ENCODE measurements at regions not wholly inside any gene's neighbourhood (a gene's known extent, or its start where the extent isn't known, plus 50 kb on each side); places are given as distances from the start of the nearest gene placed in this dataset.

GRCh38 chr5:15447209-15447608, 52.8 kb upstream of the FBXL7 start:
- intact Hi-C loops (cut with micrococcal nuclease): no loop called here

GRCh38 chr5:15446552-15446951, 53.4 kb upstream of the FBXL7 start:
- intact Hi-C loops (cut with micrococcal nuclease): no loop called here

- intact Hi-C loops (cut with micrococcal nuclease): no loop called here
These were observed 57.8 kb upstream of the FBXL7 start for GRCh38 chr5:15442193-15442570.

GRCh38 chr5:15441433-15442192, 58.4 kb upstream of the FBXL7 start:
- intact Hi-C loops (cut with micrococcal nuclease): no loop called here

GRCh38 chr5:15440434-15440833, 59.5 kb upstream of the FBXL7 start:
- intact Hi-C loops (cut with micrococcal nuclease): no loop called here

GRCh38 chr5:15439801-15440200, 60.2 kb upstream of the FBXL7 start:
- intact Hi-C loops (cut with micrococcal nuclease): no loop called here

GRCh38 chr5:15433709-15434108, 66.3 kb upstream of the FBXL7 start:
- intact Hi-C loops (cut with micrococcal nuclease): no loop called here

- intact Hi-C loops (cut with micrococcal nuclease): no loop called here
These were observed 68.1 kb upstream of the FBXL7 start for GRCh38 chr5:15431923-15432322.

- intact Hi-C loops (cut with micrococcal nuclease): no loop called here
These were observed 74.2 kb upstream of the FBXL7 start for GRCh38 chr5:15425766-15426165.

GRCh38 chr5:15424769-15425168, 75.2 kb upstream of the FBXL7 start:
- intact Hi-C loops (cut with micrococcal nuclease): no loop called here

- intact Hi-C loops (cut with micrococcal nuclease): no loop called here
These were observed 78.0 kb upstream of the FBXL7 start for GRCh38 chr5:15421921-15422412.

GRCh38 chr5:15421381-15421780, 78.6 kb upstream of the FBXL7 start:
- intact Hi-C loops (cut with micrococcal nuclease): no loop called here

GRCh38 chr5:15420201-15420600, 79.8 kb upstream of the FBXL7 start:
- intact Hi-C loops (cut with micrococcal nuclease): no loop called here

GRCh38 chr5:15417156-15417555, 82.8 kb upstream of the FBXL7 start:
- intact Hi-C loops (cut with micrococcal nuclease): no loop called here

GRCh38 chr5:15406478-15406877, 93.5 kb upstream of the FBXL7 start:
- intact Hi-C loops (cut with micrococcal nuclease): no loop called here

- intact Hi-C loops (cut with micrococcal nuclease): no loop called here
These were observed 106.8 kb upstream of the FBXL7 start for GRCh38 chr5:15393146-15393545.

GRCh38 chr5:15391704-15392397, 108.1 kb upstream of the FBXL7 start:
- intact Hi-C loops (cut with micrococcal nuclease): no loop called here

- intact Hi-C loops (cut with micrococcal nuclease): no loop called here
These were observed 111.1 kb upstream of the FBXL7 start for GRCh38 chr5:15388866-15389265.

- intact Hi-C loops (cut with micrococcal nuclease): no loop called here
These were observed 112.0 kb upstream of the FBXL7 start for GRCh38 chr5:15387931-15388524.

GRCh38 chr5:15386122-15386521, 113.9 kb upstream of the FBXL7 start:
- intact Hi-C loops (cut with micrococcal nuclease): no loop called here

- intact Hi-C loops (cut with micrococcal nuclease): no loop called here
These were observed 114.4 kb upstream of the FBXL7 start for GRCh38 chr5:15385553-15385952.

- intact Hi-C loops (cut with micrococcal nuclease): no loop called here
These were observed 114.9 kb upstream of the FBXL7 start for GRCh38 chr5:15385037-15385436.

Measured in T-helper 2 cell treated with Interferon-gamma antibody and Interleukin-4, amounts not matched to agents 100 ng/mL and 5 ng/mL, for 36 hours (primary cell).